Activated B cell treated with CpG ODN at 0.5 μM for 24 hours (primary cell): ENCODE measurements at regions not wholly inside any gene's neighbourhood (a gene's known extent, or its start where the extent isn't known, plus 50 kb on each side); places are given as distances from the start of the nearest gene placed in this dataset.

Source experiments
- ATAC-seq: fragments of 200-7000 bp; cut with Tn5 transposase; one replicate; pipeline ENCODE4 v1.10.0; 2021; ENCODE audit warnings: low read depth, mild to moderate bottlenecking, moderate library complexity
- CTCF ChIA-PET: fragments of 350-600 bp; sonication (Branson Sonifier 250); formaldehyde crosslinking; loops from one replicate; lab custom pipeline; 2021; ENCODE audit warnings: antibody characterized with exemption; lab: Charles Lee
- POLR2A ChIA-PET: fragments of 350-600 bp; sonication (Branson Sonifier 250); formaldehyde crosslinking; loops from one replicate; lab custom pipeline; 2021; ENCODE audit warnings: antibody characterized with exemption; lab: Charles Lee
- DNase-seq: peaks from one replicate; pipeline ENCODE4 v3.0.0; 2022
- H3K27ac Mint-ChIP-seq: one replicate; pipeline ENCODE4 v1.8.0; 2020; ENCODE audit warnings: mixed read lengths
- H3K27me3 Mint-ChIP-seq: one replicate; pipeline ENCODE4 v1.8.0; 2021; ENCODE audit warnings: mixed read lengths
- H3K36me3 Mint-ChIP-seq: one replicate; pipeline ENCODE4 v1.8.0; 2021; ENCODE audit warnings: low read depth, mixed read lengths
- H3K4me1 Mint-ChIP-seq: one replicate; pipeline ENCODE4 v1.8.0; 2021; ENCODE audit warnings: mixed read lengths
- H3K4me3 Mint-ChIP-seq: one replicate; pipeline ENCODE4 v1.8.0; 2020; ENCODE audit warnings: mild to moderate bottlenecking, mixed read lengths
- H3K9me3 Mint-ChIP-seq: one replicate; pipeline ENCODE4 v1.8.0; 2020; ENCODE audit warnings: mixed read lengths
- intact Hi-C: fragments of 100-400 bp; cut with micrococcal nuclease; formaldehyde crosslinking; loops from one replicate; pipeline ENCODE4 v1.15.1; 2024
- TF ChIP-seq, protein P1 (sequence below): fragments of 200-600 bp; IDR thresholded peaks from one replicate; pipeline ENCODE4 v1.8.0; 2022; ENCODE audit warnings: antibody characterized with exemption, mild to moderate bottlenecking

DNA sequence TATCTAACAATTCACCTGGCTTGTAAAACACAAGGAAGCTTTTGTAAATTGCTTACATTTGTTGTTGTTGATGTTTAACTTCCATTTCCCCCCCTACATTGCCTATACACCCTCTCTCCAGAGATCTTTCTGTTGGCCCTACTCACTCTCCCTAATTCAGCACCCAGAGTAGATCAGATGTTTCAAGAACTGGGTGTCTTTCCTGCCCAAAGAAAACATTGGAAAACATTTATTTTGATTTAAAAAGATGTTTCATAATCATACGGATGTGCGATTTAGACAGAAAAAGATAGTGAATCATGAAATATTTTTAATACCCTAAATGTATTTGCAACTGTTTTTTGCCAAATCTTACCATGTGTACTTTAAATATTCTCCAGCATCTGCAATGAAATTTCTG is 446.4 kb upstream of the RGS6 start:
- no peak for DNase-seq
- ATAC-seq: no peak
- CTCF ChIA-PET: no interaction called here
- peaks cover 24% of the 10 kb centered on the region for H3K4me1 Mint-ChIP-seq
- POLR2A ChIA-PET: no interaction called here
- TF ChIP-seq, protein P1, sequence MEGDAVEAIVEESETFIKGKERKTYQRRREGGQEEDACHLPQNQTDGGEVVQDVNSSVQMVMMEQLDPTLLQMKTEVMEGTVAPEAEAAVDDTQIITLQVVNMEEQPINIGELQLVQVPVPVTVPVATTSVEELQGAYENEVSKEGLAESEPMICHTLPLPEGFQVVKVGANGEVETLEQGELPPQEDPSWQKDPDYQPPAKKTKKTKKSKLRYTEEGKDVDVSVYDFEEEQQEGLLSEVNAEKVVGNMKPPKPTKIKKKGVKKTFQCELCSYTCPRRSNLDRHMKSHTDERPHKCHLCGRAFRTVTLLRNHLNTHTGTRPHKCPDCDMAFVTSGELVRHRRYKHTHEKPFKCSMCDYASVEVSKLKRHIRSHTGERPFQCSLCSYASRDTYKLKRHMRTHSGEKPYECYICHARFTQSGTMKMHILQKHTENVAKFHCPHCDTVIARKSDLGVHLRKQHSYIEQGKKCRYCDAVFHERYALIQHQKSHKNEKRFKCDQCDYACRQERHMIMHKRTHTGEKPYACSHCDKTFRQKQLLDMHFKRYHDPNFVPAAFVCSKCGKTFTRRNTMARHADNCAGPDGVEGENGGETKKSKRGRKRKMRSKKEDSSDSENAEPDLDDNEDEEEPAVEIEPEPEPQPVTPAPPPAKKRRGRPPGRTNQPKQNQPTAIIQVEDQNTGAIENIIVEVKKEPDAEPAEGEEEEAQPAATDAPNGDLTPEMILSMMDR: no peak
- no peak overlapping the region for H3K4me3 Mint-ChIP-seq
- no peaks in the 10 kb centered on the region for H3K27me3 Mint-ChIP-seq
- no peaks in the 10 kb centered on the region for H3K9me3 Mint-ChIP-seq
- H3K27ac Mint-ChIP-seq: peak overlapping the region; percentile 50
- peaks cover 51% of the 10 kb centered on the region for H3K36me3 Mint-ChIP-seq
- intact Hi-C loops: loop anchor here (5.0 kb wide), 1 partner anchor 44 kb away; no protein-coding TSS in a partner anchor

DNA sequence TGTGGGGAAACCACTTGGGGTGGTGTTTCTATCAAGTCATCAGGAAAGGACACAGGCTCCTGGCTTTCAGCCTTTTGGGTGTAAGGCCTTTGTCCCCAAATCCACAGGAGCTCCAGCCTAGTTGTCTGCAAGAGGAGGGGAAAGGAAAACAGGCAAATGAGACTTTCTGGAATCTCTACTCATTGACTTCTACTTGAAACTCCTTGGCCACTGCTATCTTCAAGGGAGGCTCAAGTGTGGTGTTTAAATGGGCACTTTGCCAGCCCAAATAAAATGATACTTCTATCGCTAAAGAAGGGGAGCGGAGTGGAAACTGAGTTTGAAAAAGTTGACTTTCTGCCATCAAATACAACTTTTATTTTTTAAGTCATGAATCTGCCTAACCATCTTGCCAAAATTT is 445.9 kb upstream of the RGS6 start:
- no peaks in the 10 kb centered on the region for H3K9me3 Mint-ChIP-seq
- no peaks in the 10 kb centered on the region for H3K27me3 Mint-ChIP-seq
- H3K27ac Mint-ChIP-seq: no peak overlapping the region
- H3K4me3 Mint-ChIP-seq: no peak overlapping the region
- intact Hi-C loops: loop anchor here (5.0 kb wide), 1 partner anchor 44 kb away; no protein-coding TSS in a partner anchor
- ChIA-PET POLR2A (no interaction called here), CTCF (no interaction called here)
- ATAC-seq (no peak), DNase-seq (no peak)
- peaks cover 24% of the 10 kb centered on the region for H3K4me1 Mint-ChIP-seq
- TF ChIP-seq, protein P1: no peak
- peaks cover 51% of the 10 kb centered on the region for H3K36me3 Mint-ChIP-seq

DNA sequence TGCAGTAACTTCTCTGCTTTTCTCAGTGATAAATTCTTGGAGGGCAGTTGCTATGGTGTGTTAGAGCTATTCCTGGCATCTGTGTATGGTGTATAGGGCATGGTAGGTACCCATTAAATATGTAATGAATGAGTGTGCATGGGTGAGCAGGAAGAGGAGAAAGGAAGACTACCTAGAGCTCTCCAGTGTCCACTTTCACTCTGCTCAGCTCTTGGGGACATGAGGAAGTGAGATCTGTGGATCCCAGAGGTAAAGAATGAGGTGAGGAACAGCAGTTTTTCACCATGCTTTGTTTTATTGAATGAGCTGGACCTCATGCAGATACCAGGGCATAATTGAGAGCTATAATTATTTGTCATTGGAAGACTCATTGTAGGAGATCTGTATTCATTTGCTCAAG is 444.8 kb upstream of the RGS6 start:
- TF ChIP-seq, protein P1: no peak
- no peak for DNase-seq
- ChIA-PET POLR2A (no interaction called here), CTCF (no interaction called here)
- Mint-ChIP-seq H3K4me3 (no peak overlapping the region), H3K27me3 (no peaks in the 10 kb centered on the region), H3K27ac (no peak overlapping the region), H3K9me3 (no peaks in the 10 kb centered on the region), H3K4me1 (peaks cover 24% of the 10 kb centered on the region), H3K36me3 (peaks cover 48% of the 10 kb centered on the region)
- intact Hi-C loops: loop anchor here (5.0 kb wide), 1 partner anchor 45 kb away; no protein-coding TSS in a partner anchor
- ATAC-seq: no peak

DNA sequence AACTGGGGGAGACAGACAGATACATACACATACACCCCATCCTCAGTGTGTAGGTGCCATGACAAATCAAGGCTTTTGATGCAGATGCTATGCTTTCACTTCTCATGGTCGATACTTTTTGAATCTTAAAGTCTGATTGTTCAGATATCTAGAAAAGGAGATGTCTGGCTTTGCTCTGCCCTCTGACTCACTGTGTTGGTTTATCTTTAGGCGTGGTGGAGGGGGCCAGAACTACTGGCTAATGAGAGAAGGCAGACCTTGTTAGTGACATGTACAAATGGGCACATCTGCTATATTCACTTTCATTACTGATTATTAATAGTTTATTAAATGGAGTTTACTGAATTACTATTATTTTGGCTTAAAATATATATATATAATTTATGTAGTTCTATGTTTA is 444.3 kb upstream of the RGS6 start:
- H3K27ac Mint-ChIP-seq: no peak overlapping the region
- H3K36me3 Mint-ChIP-seq: peaks cover 43% of the 10 kb centered on the region
- intact Hi-C loops: loop anchor here (5.0 kb wide), 1 partner anchor 46 kb away; no protein-coding TSS in a partner anchor
- peaks cover 21% of the 10 kb centered on the region for H3K4me1 Mint-ChIP-seq
- no peak overlapping the region for H3K4me3 Mint-ChIP-seq
- ATAC-seq (no peak), DNase-seq (no peak)
- H3K9me3 Mint-ChIP-seq: no peaks in the 10 kb centered on the region
- ChIA-PET CTCF (no interaction called here), POLR2A (no interaction called here)
- H3K27me3 Mint-ChIP-seq: no peaks in the 10 kb centered on the region
- TF ChIP-seq, protein P1: no peak

DNA sequence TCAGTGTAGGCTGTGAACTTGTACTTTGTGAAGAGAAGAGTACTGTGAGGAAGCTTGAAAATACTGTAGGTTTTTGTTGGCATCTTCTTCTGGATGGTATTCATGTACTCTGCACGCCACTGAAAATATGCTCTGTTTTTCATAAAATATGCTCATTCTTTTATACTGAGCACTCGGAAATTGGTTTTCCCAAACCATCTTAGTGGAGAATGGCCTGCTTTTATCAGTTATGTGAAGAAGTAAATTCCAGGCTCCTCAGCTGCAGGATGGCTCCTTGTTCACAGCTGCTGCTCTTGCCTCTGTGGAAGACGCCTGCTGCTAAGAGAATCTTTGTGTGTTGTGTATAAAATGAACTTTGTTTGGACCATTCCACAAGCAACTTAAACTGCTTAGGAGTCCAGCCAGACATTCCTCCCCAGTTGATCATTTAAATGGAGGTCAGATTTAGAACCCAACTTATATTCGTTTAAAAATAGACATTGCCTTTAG is 443.5 kb upstream of the RGS6 start:
- Mint-ChIP-seq H3K36me3 (peaks cover 37% of the 10 kb centered on the region), H3K27me3 (no peaks in the 10 kb centered on the region), H3K4me3 (no peak overlapping the region), H3K27ac (no peak overlapping the region), H3K4me1 (peaks cover 16% of the 10 kb centered on the region), H3K9me3 (no peaks in the 10 kb centered on the region)
- ChIA-PET POLR2A (no interaction called here), CTCF (no interaction called here)
- intact Hi-C loops: loop anchor here (5.0 kb wide), 1 partner anchor 46 kb away; no protein-coding TSS in a partner anchor
- TF ChIP-seq, protein P1: no peak
- ATAC-seq (no peak), DNase-seq (no peak)
